Gastroesophageal sphincter (tissue), 3 donors: ENCODE measurements at regions not wholly inside any gene's neighbourhood (a gene's known extent, or its start where the extent isn't known, plus 50 kb on each side); places are given as distances from the start of the nearest gene placed in this dataset.

Experiments used
- CTCF ChIP-seq, 4 experiments: fragments of 200-600 bp in 2 of 4; fragments of 450-650 bp in 2 of 4; sonication (generic) in 1 of 4; IDR thresholded peaks; one replicate each; pipeline ENCODE4 v1.5.1; 2017 to 2019; ENCODE audit warnings: antibody characterized with exemption in 4 of 4, mild to moderate bottlenecking in 2 of 4, moderate library complexity in 2 of 4
- POLR2A ChIP-seq, 2 donors: fragments of 450-650 bp; IDR thresholded peaks; one replicate each; pipeline ENCODE4 v1.6.1; 2017; ENCODE audit warnings: antibody characterized with exemption in 2 of 2, mild to moderate bottlenecking in 2 of 2, moderate library complexity in 1 of 2

GRCh38 chr12:114473717-114474116 lies 67.8 kb upstream of the TBX5 start:
- TF ChIP-seq CTCF (IDR thresholded peaks at IDR 0.05) (no peak), POLR2A (IDR thresholded peaks at IDR 0.05) (no peak)
